ENCODE measurements at regions not wholly inside any gene's neighbourhood (a gene's known extent, or its start where the extent isn't known, plus 50 kb on each side); places are given as distances from the start of the nearest gene placed in this dataset.

DNA sequence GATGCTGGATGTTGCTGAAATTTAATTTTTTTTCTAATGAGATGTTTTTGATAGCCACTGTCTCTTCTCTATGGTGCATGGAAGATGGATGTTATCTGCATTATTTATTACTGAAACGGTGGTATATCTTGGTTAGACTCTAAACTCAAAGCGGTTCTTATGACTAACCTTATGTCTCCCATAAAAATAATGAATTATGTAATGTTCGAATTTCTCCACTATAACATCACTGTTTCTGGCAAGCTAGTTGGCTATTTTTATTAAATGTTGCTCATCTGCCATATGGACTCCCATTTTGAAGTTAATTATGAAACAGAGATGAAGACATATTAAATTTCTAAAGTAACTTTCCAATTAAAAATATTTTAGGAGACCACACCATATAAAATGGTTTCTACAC lies 808.6 kb upstream of the ADGRL4 start:
- TF ChIP-seq, protein P1, sequence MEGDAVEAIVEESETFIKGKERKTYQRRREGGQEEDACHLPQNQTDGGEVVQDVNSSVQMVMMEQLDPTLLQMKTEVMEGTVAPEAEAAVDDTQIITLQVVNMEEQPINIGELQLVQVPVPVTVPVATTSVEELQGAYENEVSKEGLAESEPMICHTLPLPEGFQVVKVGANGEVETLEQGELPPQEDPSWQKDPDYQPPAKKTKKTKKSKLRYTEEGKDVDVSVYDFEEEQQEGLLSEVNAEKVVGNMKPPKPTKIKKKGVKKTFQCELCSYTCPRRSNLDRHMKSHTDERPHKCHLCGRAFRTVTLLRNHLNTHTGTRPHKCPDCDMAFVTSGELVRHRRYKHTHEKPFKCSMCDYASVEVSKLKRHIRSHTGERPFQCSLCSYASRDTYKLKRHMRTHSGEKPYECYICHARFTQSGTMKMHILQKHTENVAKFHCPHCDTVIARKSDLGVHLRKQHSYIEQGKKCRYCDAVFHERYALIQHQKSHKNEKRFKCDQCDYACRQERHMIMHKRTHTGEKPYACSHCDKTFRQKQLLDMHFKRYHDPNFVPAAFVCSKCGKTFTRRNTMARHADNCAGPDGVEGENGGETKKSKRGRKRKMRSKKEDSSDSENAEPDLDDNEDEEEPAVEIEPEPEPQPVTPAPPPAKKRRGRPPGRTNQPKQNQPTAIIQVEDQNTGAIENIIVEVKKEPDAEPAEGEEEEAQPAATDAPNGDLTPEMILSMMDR (IDR thresholded peaks at IDR 0.05; ENCODE audit: control extremely low read depth in 1 of 3, insufficient read depth in 1 of 3, low read depth in 1 of 3, low read length in 3 of 3) = no peak
- TF ChIP-seq, protein P2, sequence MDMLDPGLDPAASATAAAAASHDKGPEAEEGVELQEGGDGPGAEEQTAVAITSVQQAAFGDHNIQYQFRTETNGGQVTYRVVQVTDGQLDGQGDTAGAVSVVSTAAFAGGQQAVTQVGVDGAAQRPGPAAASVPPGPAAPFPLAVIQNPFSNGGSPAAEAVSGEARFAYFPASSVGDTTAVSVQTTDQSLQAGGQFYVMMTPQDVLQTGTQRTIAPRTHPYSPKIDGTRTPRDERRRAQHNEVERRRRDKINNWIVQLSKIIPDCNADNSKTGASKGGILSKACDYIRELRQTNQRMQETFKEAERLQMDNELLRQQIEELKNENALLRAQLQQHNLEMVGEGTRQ (IDR thresholded peaks at IDR 0.05; ENCODE audit: low read length) = no peak
- no peak for TF ChIP-seq TAF7 (optimal IDR thresholded peaks at IDR 0.05; ENCODE audit: borderline replicate concordance, low read depth, low read length)
- no peak for TF ChIP-seq POLR2A (IDR thresholded peaks at IDR 0.05; ENCODE audit: control extremely low read depth in 1 of 2, low read depth in 2 of 2, low read length in 2 of 2)

Measured in H1 (cell line).